ENCODE measurements at regions not wholly inside any gene's neighbourhood (a gene's known extent, or its start where the extent isn't known, plus 50 kb on each side); places are given as distances from the start of the nearest gene placed in this dataset.

GRCh38 chr12:59252731-59253130, 332.4 kb upstream of the LRIG3 start:
- CTCF ChIA-PET: no interaction called here
- H3K9me3 ChIP-seq (ENCODE audit: control insufficient read depth, insufficient read depth, low read length): peaks cover 3% of the 10 kb centered on the region; the same call in 1 of the 2 replicates

More at GRCh38 chr12:59252731-59253130, 332.4 kb upstream of the LRIG3 start:
- Histone ChIP-seq H3K56ac (ENCODE audit: extremely low read depth, insufficient read depth, low read length) (no peak overlapping the region), H2BK20ac (ENCODE audit: low read depth, low read length) (no peak overlapping the region), H3K79me1 (ENCODE audit: low read depth in 1 of 2, low read length in 2 of 2) (no peaks in the 10 kb centered on the region), H3K23ac (ENCODE audit: low read depth, low read length) (no peak overlapping the region), H4K91ac (ENCODE audit: insufficient read depth, low read depth, low read length) (no peak overlapping the region), H3K27ac (ENCODE audit: insufficient read depth, low read length) (no peak overlapping the region), H4K20me1 (ENCODE audit: insufficient read depth, low read length) (no peaks in the 10 kb centered on the region), H3K14ac (replicated peaks; ENCODE audit: low read depth, low read length) (no peak overlapping the region), H2BK15ac (ENCODE audit: low read depth, low read length) (no peak overlapping the region), H2BK120ac (ENCODE audit: low read depth, low read length) (no peak overlapping the region), H2AK5ac (ENCODE audit: low read depth, low read length) (no peak overlapping the region), H4K5ac (ENCODE audit: low read depth, low read length) (no peak overlapping the region), H3K4me2 (ENCODE audit: low read depth, low read length) (no peak overlapping the region), H3K4ac (ENCODE audit: low read depth, low read length) (no peak overlapping the region), H4K8ac (ENCODE audit: low read depth in 2 of 2, low read length in 2 of 2) (no peak overlapping the region), H3K4me1 (ENCODE audit: control insufficient read depth, insufficient read depth, low read length) (no peaks in the 10 kb centered on the region), H3K4me3 (ENCODE audit: insufficient read depth, low read depth, low read length) (no peak overlapping the region), H3K18ac (ENCODE audit: low read depth, low read length) (no peak overlapping the region), H2AK9ac (replicated peaks; ENCODE audit: low read depth, low read length, poor library complexity) (no peak overlapping the region), H2AFZ (replicated peaks; ENCODE audit: low read length, poor library complexity) (no peak overlapping the region), H3K36me3 (ENCODE audit: control insufficient read depth, insufficient read depth, low read length) (no peaks in the 10 kb centered on the region), H2BK5ac (ENCODE audit: low read depth, low read length, poor library complexity, severe bottlenecking) (no peak overlapping the region), H3K27me3 (ENCODE audit: control insufficient read depth, insufficient read depth, low read length) (no peaks in the 10 kb centered on the region), H3K9ac (ENCODE audit: low read depth, low read length) (no peak overlapping the region), H3K9me1 (ENCODE audit: insufficient read depth, low read length) (no peaks in the 10 kb centered on the region)
- dilution Hi-C loops (cut with HindIII; ENCODE audit: low sequenced_read_pairs, unreplicated experiment) (no loop called here), intact Hi-C loops (cut with micrococcal nuclease) (no loop called here), in situ Hi-C loops (cut with MboI; ENCODE audit: low sequenced_read_pairs) (no loop called here)
- no TSS peak for BruUV-seq (replicated peaks)
- DNase-seq (no peak), ATAC-seq (ENCODE audit: low read depth) (no peak)
- TF ChIP-seq ELK1 (IDR thresholded peaks at IDR 0.05; ENCODE audit: borderline replicate concordance, low read depth, low read length) (no peak), CHD1 (IDR thresholded peaks at IDR 0.05; ENCODE audit: low read depth, low read length) (no peak), RCOR1 (IDR thresholded peaks at IDR 0.05; ENCODE audit: insufficient replicate concordance, low read length) (no peak), RFX5 (IDR thresholded peaks at IDR 0.05; ENCODE audit: low read depth, low read length) (no peak), NFE2L2 (IDR thresholded peaks at IDR 0.05; ENCODE audit: low read depth, low read length) (no peak), RAD21 (IDR thresholded peaks at IDR 0.05; ENCODE audit: low read length) (no peak), SMC3 (IDR thresholded peaks at IDR 0.05; ENCODE audit: low read depth, low read length) (no peak), CTCF (conservative IDR thresholded peaks at IDR 0.05; ENCODE audit: low read depth, low read length) (no peak), BHLHE40 (IDR thresholded peaks at IDR 0.05; ENCODE audit: low read depth, low read length) (no peak), MAZ (IDR thresholded peaks at IDR 0.05; ENCODE audit: borderline replicate concordance, low read depth, low read length) (no peak), POLR2A (IDR thresholded peaks at IDR 0.05; ENCODE audit: low read depth, low read length) (no peak), MXI1 (IDR thresholded peaks at IDR 0.05; ENCODE audit: borderline replicate concordance, low read depth, low read length) (no peak), FOS (IDR thresholded peaks at IDR 0.05; ENCODE audit: low read depth, low read length) (no peak)
- POLR2A ChIA-PET (ENCODE audit: unreplicated experiment): no interaction called here

Data from IMR-90 (cell line).